ENCODE measurements at regions not wholly inside any gene's neighbourhood (a gene's known extent, or its start where the extent isn't known, plus 50 kb on each side); places are given as distances from the start of the nearest gene placed in this dataset.

Small RNA genes lying in the stretch of these regions (small RNA-seq; reads per million reads assigned to genes)
- gene AL627309.7 (0 reads per million in 4 donors), gene MIR6859-1 (0 reads per million in 4 donors), gene MIR6859-2 (0 reads per million in 4 donors), gene RNU6-1100P (0 reads per million in 4 donors)
